Skeletal muscle satellite cell (primary cell): ENCODE measurements at regions not wholly inside any gene's neighbourhood (a gene's known extent, or its start where the extent isn't known, plus 50 kb on each side); places are given as distances from the start of the nearest gene placed in this dataset.
"Not testable (repeated sequence)": the region's sequence is repeated elsewhere in the genome, so short reads cannot be mapped to it uniquely, and the experiment has no call there.

Experiments
- H3K27me3 ChIP-seq: 2 replicates; pipeline ENCODE4 v1.7.0; 2013; ENCODE audit warnings: low read length; ENCODE audit not compliant: control insufficient read depth, insufficient read depth
- H3K36me3 ChIP-seq: 2 replicates; pipeline ENCODE4 v1.7.0; 2013; ENCODE audit warnings: mild to moderate bottlenecking, control low read depth, low read length; ENCODE audit not compliant: insufficient read depth
- H3K4me1 ChIP-seq: 2 replicates; pipeline ENCODE4 v1.7.0; 2013; ENCODE audit warnings: low read length; ENCODE audit not compliant: control insufficient read depth, insufficient read depth
- H3K4me2 ChIP-seq: 2 replicates; pipeline ENCODE4 v1.7.0; 2013; ENCODE audit warnings: mild to moderate bottlenecking, low read length
- H3K4me3 ChIP-seq: 2 replicates; pipeline ENCODE4 v1.7.0; 2013; ENCODE audit warnings: low read length
- H3K9ac ChIP-seq: 2 replicates; pipeline ENCODE4 v1.7.0; 2013; ENCODE audit warnings: mild to moderate bottlenecking, low read depth, low read length, moderate library complexity
- H3K9me3 ChIP-seq: replicated peaks from 2 replicates; pipeline ENCODE4 v1.7.0; 2013; ENCODE audit warnings: mild to moderate bottlenecking, control low read depth, low read length

- no peak overlapping the region for H3K4me3 ChIP-seq
- no peak overlapping the region for H3K4me2 ChIP-seq
- no peaks in the 10 kb centered on the region for H3K36me3 ChIP-seq
- peaks cover 12% of the 10 kb centered on the region for H3K4me1 ChIP-seq
- H3K27me3 ChIP-seq, result no peaks in the 10 kb centered on the region
- H3K9me3 ChIP-seq, result no peaks in the 10 kb centered on the region
- H3K9ac ChIP-seq, result no peak overlapping the region
Observed at GRCh38 chr14:38394064-38394463, 138.2 kb upstream of the CLEC14A start.

GRCh38 chr14:38391334-38391733 is 135.4 kb upstream of the CLEC14A start:
- no peaks in the 10 kb centered on the region for H3K9me3 ChIP-seq
- H3K4me3 ChIP-seq, result peak overlapping the region; percentile 34

GRCh38 chr14:38389681-38390080 is 133.8 kb upstream of the CLEC14A start:
- no peaks in the 10 kb centered on the region for H3K27me3 ChIP-seq
- no peak overlapping the region for H3K9ac ChIP-seq
- H3K36me3 ChIP-seq, result no peaks in the 10 kb centered on the region
- H3K4me1 ChIP-seq, result peaks cover 12% of the 10 kb centered on the region
- no peak overlapping the region for H3K4me2 ChIP-seq
- H3K4me3 ChIP-seq, result no peak overlapping the region
- H3K9me3 ChIP-seq, result no peaks in the 10 kb centered on the region

More at GRCh38 chr14:38391334-38391733, 135.4 kb upstream of the CLEC14A start:
- no peak overlapping the region for H3K9ac ChIP-seq
- H3K36me3 ChIP-seq, result no peaks in the 10 kb centered on the region
- peak overlapping the region; percentile 12 for H3K4me2 ChIP-seq
- H3K27me3 ChIP-seq, result no peaks in the 10 kb centered on the region
- peaks cover 12% of the 10 kb centered on the region for H3K4me1 ChIP-seq

- no peaks in the 10 kb centered on the region for H3K9me3 ChIP-seq
- no peaks in the 10 kb centered on the region for H3K36me3 ChIP-seq
- H3K4me2 ChIP-seq, result no peak overlapping the region
- H3K9ac ChIP-seq, result no peak overlapping the region
- H3K4me1 ChIP-seq, result peaks cover 12% of the 10 kb centered on the region
- H3K4me3 ChIP-seq, result no peak overlapping the region
- no peaks in the 10 kb centered on the region for H3K27me3 ChIP-seq
Observed at GRCh38 chr14:38387821-38388220, 131.9 kb upstream of the CLEC14A start.

- Histone ChIP-seq H3K4me2 (no peak overlapping the region), H3K9me3 (no peaks in the 10 kb centered on the region), H3K9ac (no peak overlapping the region), H3K27me3 (no peaks in the 10 kb centered on the region), H3K4me1 (peaks cover 1% of the 10 kb centered on the region), H3K4me3 (no peak overlapping the region), H3K36me3 (no peaks in the 10 kb centered on the region)
Observed at GRCh38 chr14:38385836-38386235, 129.9 kb upstream of the CLEC14A start.

- no peaks in the 10 kb centered on the region for H3K27me3 ChIP-seq
- no peaks in the 10 kb centered on the region for H3K4me1 ChIP-seq
Observed at GRCh38 chr14:38385343-38385742, 129.4 kb upstream of the CLEC14A start.

GRCh38 chr14:38384741-38385140 is 128.8 kb upstream of the CLEC14A start:
- H3K4me2 ChIP-seq, result no peak overlapping the region
- H3K4me3 ChIP-seq, result no peak overlapping the region
- no peaks in the 10 kb centered on the region for H3K36me3 ChIP-seq
- no peak overlapping the region for H3K9ac ChIP-seq
- H3K4me1 ChIP-seq, result no peaks in the 10 kb centered on the region
- no peaks in the 10 kb centered on the region for H3K9me3 ChIP-seq
- H3K27me3 ChIP-seq, result no peaks in the 10 kb centered on the region

More at GRCh38 chr14:38385343-38385742, 129.4 kb upstream of the CLEC14A start:
- H3K4me3 ChIP-seq, result no peak overlapping the region
- H3K9ac ChIP-seq, result no peak overlapping the region
- no peaks in the 10 kb centered on the region for H3K9me3 ChIP-seq
- no peaks in the 10 kb centered on the region for H3K36me3 ChIP-seq
- H3K4me2 ChIP-seq, result no peak overlapping the region

- no peaks in the 10 kb centered on the region for H3K36me3 ChIP-seq
- H3K4me2 ChIP-seq, result no peak overlapping the region
- no peaks in the 10 kb centered on the region for H3K27me3 ChIP-seq
- H3K9me3 ChIP-seq, result no peaks in the 10 kb centered on the region
- H3K9ac ChIP-seq, result no peak overlapping the region
- H3K4me1 ChIP-seq, result peaks cover 5% of the 10 kb centered on the region
- no peak overlapping the region for H3K4me3 ChIP-seq
Observed at GRCh38 chr14:38367922-38368321, 112.0 kb upstream of the CLEC14A start.

- Histone ChIP-seq H3K9ac (no peak overlapping the region), H3K36me3 (no peaks in the 10 kb centered on the region), H3K4me2 (no peak overlapping the region), H3K9me3 (no peaks in the 10 kb centered on the region), H3K4me3 (no peak overlapping the region), H3K27me3 (no peaks in the 10 kb centered on the region), H3K4me1 (peaks cover 5% of the 10 kb centered on the region)
Observed at GRCh38 chr14:38366374-38366773, 110.5 kb upstream of the CLEC14A start.

GRCh38 chr14:38363217-38363616 is 107.3 kb upstream of the CLEC14A start:
- Histone ChIP-seq H3K9me3 (no peaks in the 10 kb centered on the region), H3K4me1 (peaks cover 18% of the 10 kb centered on the region), H3K27me3 (no peaks in the 10 kb centered on the region), H3K9ac (no peak overlapping the region), H3K4me3 (no peak overlapping the region), H3K36me3 (no peaks in the 10 kb centered on the region), H3K4me2 (no peak overlapping the region)

- Histone ChIP-seq H3K9ac (no peak overlapping the region), H3K27me3 (no peaks in the 10 kb centered on the region), H3K4me3 (no peak overlapping the region), H3K36me3 (no peaks in the 10 kb centered on the region), H3K4me2 (peak overlapping the region; percentile 54), H3K9me3 (no peaks in the 10 kb centered on the region), H3K4me1 (peaks cover 30% of the 10 kb centered on the region)
Observed at GRCh38 chr14:38357557-38357956, 101.7 kb upstream of the CLEC14A start.

- H3K36me3 ChIP-seq, H3K27me3 ChIP-seq, H3K4me3 ChIP-seq, H3K9me3 ChIP-seq, H3K4me2 ChIP-seq, H3K9ac ChIP-seq: not testable (repeated sequence)
- H3K4me1 ChIP-seq, result peaks cover 21% of the 10 kb centered on the region
Observed at GRCh38 chr14:38355473-38355872, 99.6 kb upstream of the CLEC14A start.
